OCI-LY3 (cell line): ENCODE measurements at regions not wholly inside any gene's neighbourhood (a gene's known extent, or its start where the extent isn't known, plus 50 kb on each side); places are given as distances from the start of the nearest gene placed in this dataset.

Experiments
- H2AFZ ChIP-seq: fragments of 200-600, 300-600 bp; shearing (Covaris generic); 2 replicates; pipeline ENCODE4 v1.6.0; 2014; ENCODE audit warnings: antibody characterized with exemption, low read depth, low read length
- H3K27ac ChIP-seq: fragments of 200-600, 300-600 bp; sonication (generic); 2 replicates; pipeline ENCODE4 v1.5.1; 2014; ENCODE audit warnings: mild to moderate bottlenecking, low read length, moderate library complexity, mixed read lengths
- H3K27me3 ChIP-seq: fragments of 200-600, 300-600 bp; sonication (generic); 2 replicates; pipeline ENCODE4 v1.6.1; 2014; ENCODE audit warnings: low read depth, low read length, mixed read lengths
- H3K36me3 ChIP-seq: fragments of 200-600, 300-600 bp; sonication (generic); replicated peaks from 2 replicates; pipeline ENCODE3; 2014; ENCODE audit warnings: low read depth, low read length, mixed read lengths
- H3K4me1 ChIP-seq: fragments of 300-600, 200-600 bp; sonication (generic); 2 replicates; pipeline ENCODE4 v1.6.1; 2014; ENCODE audit warnings: low read length, mixed read lengths
- H3K4me2 ChIP-seq: fragments of 200-600, 300-600 bp; sonication (generic); 2 replicates; pipeline ENCODE4 v1.6.1; 2014; ENCODE audit warnings: low read length, mixed read lengths
- H3K4me3 ChIP-seq: fragments of 300-600, 200-600 bp; sonication (generic); 2 replicates; pipeline ENCODE4 v1.5.1; 2014; ENCODE audit warnings: antibody characterized with exemption, mild to moderate bottlenecking, low read length, moderate library complexity
- H3K79me2 ChIP-seq: fragments of 300-600, 200-600 bp; shearing (Covaris generic); 2 replicates; pipeline ENCODE4 v1.6.1; 2014; ENCODE audit warnings: mild to moderate bottlenecking, low read length, mixed read lengths
- H3K9ac ChIP-seq: fragments of 300-600, 200-600 bp; shearing (Covaris generic); 2 replicates; pipeline ENCODE4 v1.6.0; 2014; ENCODE audit warnings: mild to moderate bottlenecking, low read length, moderate library complexity
- H3K9me3 ChIP-seq: fragments of 200-600, 300-600 bp; shearing (Covaris generic); 2 replicates; pipeline ENCODE4 v1.6.1; 2014; ENCODE audit warnings: low read length, mixed read lengths; ENCODE audit not compliant: insufficient read depth
- H4K20me1 ChIP-seq: fragments of 200-600, 300-600 bp; sonication (generic); 2 replicates; pipeline ENCODE4 v1.6.1; 2016; ENCODE audit warnings: low read length, mixed read lengths; ENCODE audit not compliant: insufficient read depth
- CTCF ChIP-seq: fragments of 200-600, 300-600 bp; sonication (generic); IDR thresholded peaks from 2 replicates; pipeline ENCODE4 v1.5.1; 2014; ENCODE audit warnings: antibody characterized with exemption, low read length, low read depth
- EZH2phosphoT487 ChIP-seq: fragments of 200-600 bp; shearing (Covaris generic); IDR thresholded peaks from 2 replicates; pipeline ENCODE4 v1.6.1; 2018; ENCODE audit warnings: antibody characterized with exemption, mixed run types, low read depth

GRCh38 chr5:68798877-68799843 is 294.7 kb upstream of the SLC30A5 start:
- Histone ChIP-seq H3K4me1 (no peaks in the 10 kb centered on the region), H3K27ac (no peak overlapping the region), H3K27me3 (no peaks in the 10 kb centered on the region), H3K79me2 (no peaks in the 10 kb centered on the region), H3K9me3 (no peaks in the 10 kb centered on the region), H4K20me1 (no peaks in the 10 kb centered on the region), H3K4me2 (no peak overlapping the region), H3K9ac (no peak overlapping the region), H3K36me3 (no peaks in the 10 kb centered on the region), H2AFZ (no peak overlapping the region), H3K4me3 (no peak overlapping the region)
- TF ChIP-seq EZH2phosphoT487 (no peak), CTCF (no peak)

DNA sequence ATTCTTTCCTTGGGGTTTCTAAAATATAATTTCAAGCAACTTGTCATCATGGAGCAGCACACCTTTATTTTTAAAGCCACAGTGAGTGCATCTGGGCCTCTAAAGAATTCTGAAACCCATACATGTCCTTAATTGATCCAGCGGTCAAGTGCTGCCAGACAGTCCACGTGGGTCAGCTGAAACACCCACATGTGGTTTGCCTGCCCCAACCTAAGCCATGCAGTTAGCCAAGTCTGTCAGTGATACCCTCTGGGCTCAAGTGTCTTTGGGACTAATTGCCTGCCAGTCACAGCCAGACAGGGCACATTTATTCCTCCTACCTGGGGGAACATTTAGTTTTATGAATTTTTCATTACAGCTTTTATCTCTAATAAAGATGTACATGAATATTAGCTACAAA is 291.4 kb upstream of the SLC30A5 start:
- no peaks in the 10 kb centered on the region for H3K79me2 ChIP-seq
- no peak overlapping the region for H3K9ac ChIP-seq
- H3K27me3 ChIP-seq, result no peaks in the 10 kb centered on the region
- H3K27ac ChIP-seq, result no peak overlapping the region
- H3K36me3 ChIP-seq, result no peaks in the 10 kb centered on the region
- no peak overlapping the region for H2AFZ ChIP-seq
- no peak for TF ChIP-seq EZH2phosphoT487
- no peak for TF ChIP-seq CTCF
- H4K20me1 ChIP-seq, result no peaks in the 10 kb centered on the region
- H3K4me3 ChIP-seq, result no peak overlapping the region
- no peaks in the 10 kb centered on the region for H3K9me3 ChIP-seq
- H3K4me2 ChIP-seq, result no peak overlapping the region
- H3K4me1 ChIP-seq, result no peaks in the 10 kb centered on the region

- Histone ChIP-seq H3K4me3 (no peak overlapping the region), H2AFZ (no peak overlapping the region), H3K79me2 (no peaks in the 10 kb centered on the region), H3K4me1 (no peaks in the 10 kb centered on the region), H3K27me3 (no peaks in the 10 kb centered on the region), H3K9me3 (no peaks in the 10 kb centered on the region), H3K27ac (no peak overlapping the region), H4K20me1 (no peaks in the 10 kb centered on the region), H3K4me2 (no peak overlapping the region), H3K36me3 (no peaks in the 10 kb centered on the region), H3K9ac (no peak overlapping the region)
- TF ChIP-seq EZH2phosphoT487 (no peak), CTCF (no peak)
These were observed 289.9 kb upstream of the SLC30A5 start for GRCh38 chr5:68803881-68804319.

GRCh38 chr5:68804343-68804742 is 289.5 kb upstream of the SLC30A5 start:
- no peak overlapping the region for H2AFZ ChIP-seq

More at GRCh38 chr5:68804343-68804742, 289.5 kb upstream of the SLC30A5 start:
- H3K4me2 ChIP-seq, result no peak overlapping the region
- no peaks in the 10 kb centered on the region for H3K79me2 ChIP-seq
- no peaks in the 10 kb centered on the region for H3K36me3 ChIP-seq
- no peaks in the 10 kb centered on the region for H3K4me1 ChIP-seq
- no peaks in the 10 kb centered on the region for H4K20me1 ChIP-seq
- no peak overlapping the region for H3K4me3 ChIP-seq
- TF ChIP-seq CTCF, result no peak
- H3K27ac ChIP-seq, result no peak overlapping the region
- no peaks in the 10 kb centered on the region for H3K27me3 ChIP-seq
- no peak overlapping the region for H3K9ac ChIP-seq
- H3K9me3 ChIP-seq, result no peaks in the 10 kb centered on the region
